HG03159 (cell line): ENCODE measurements at regions not wholly inside any gene's neighbourhood (a gene's known extent, or its start where the extent isn't known, plus 50 kb on each side); places are given as distances from the start of the nearest gene placed in this dataset.
"Not testable (repeated sequence)": the region's sequence is repeated elsewhere in the genome, so short reads cannot be mapped to it uniquely, and the experiment has no call there.

Source experiments
- ATAC-seq: cut with Tn5 transposase; IDR thresholded peaks from one replicate; pipeline ENCODE4 v1.9.1; 2021; ENCODE audit warnings: mild to moderate bottlenecking, moderate library complexity; ENCODE audit not compliant: unreplicated experiment

DNA sequence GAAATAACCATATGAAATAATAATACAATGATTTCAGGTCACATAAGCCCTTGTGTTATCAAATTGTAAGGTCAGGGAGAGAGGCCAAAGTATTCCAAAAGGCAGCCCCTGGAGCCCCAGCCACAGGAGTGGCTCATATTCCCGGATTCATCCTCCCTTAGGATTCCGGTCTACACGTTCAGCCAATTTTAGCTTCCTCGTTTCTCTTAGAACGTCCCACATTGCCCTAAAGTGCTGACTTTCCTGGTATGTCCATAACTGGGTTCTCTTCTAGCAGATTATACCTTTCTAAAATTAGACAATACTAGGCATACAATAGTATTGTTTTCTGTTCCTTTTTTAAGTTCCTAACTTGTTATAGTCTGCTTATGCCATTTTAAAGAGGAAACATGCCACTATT lies 192.7 kb upstream of the NOX3 start:
- ATAC-seq = no peak

DNA sequence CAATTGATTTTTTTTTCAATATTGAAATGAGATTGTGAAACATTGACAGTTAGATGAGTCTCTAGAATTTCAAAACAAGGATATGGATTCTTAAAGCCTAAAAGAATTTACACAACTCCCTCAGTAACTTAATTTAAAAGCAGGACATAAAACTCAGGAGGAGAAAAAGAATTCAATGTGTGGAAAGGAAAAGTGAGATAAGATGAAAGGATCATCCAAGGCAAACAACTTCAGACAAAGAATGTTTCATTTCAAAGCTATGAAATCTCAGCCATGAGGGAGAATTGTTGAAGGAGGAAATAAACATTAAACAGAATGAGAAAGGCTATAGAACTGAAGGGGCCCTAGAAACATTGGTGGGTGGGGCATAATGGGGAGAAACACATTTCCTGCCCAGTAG lies 191.7 kb upstream of the NOX3 start:
- no peak for ATAC-seq

DNA sequence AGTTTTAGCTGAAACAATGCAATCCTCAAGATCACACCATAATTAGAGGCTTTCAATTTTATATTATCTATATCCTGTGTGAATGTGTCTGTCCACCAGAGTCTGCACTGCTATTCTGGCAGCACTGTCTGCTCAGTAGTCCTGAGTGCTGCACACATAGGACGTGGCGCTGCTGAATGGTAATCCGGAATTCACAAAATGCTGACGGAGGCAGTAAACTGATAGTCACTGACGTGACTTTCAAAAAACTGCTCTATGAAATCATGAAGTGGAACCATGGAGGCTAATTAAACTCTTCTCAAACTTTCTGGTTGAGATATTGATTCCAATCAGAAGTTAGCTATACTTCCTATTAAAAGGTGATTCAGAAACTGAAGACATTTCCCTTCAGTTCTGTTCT lies 190.8 kb upstream of the NOX3 start:
- ATAC-seq = no peak

DNA sequence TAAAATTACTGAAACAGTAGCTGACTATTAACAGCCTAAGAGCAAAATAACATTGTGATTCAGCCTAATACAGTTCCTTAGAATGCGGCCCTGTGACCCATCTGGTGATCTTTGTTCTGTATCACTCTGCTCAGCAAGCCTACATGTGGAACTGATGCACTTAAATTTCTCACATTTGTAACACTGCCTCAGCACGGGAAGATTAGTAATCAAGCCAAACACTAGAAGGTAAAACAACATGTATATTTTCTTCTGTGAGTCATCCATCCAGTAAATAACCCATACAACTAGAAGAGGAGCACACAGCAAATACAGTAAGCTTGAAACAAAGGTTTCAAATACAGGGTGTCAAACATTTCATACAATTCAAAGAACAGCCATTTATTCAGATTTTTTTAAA lies 189.7 kb upstream of the NOX3 start:
- ATAC-seq = no peak

DNA sequence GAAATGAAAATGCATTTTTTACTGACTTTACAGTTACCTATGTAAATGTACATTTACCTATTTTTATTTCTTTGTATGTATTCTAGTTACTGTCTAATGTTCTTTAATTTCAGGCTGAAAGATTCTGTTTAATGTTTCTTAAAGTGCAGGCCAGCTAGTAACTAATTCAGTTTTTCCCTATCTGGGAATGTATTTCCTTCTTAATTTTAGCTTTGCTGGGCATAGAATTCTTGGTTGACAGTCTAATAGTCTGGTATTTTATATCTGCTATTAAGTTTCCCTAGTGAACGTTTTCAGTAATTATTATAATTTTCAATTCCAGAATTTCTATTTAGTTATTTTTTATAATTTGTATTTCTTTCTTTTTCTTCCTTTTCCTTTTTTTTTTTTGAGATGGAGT lies 186.0 kb upstream of the NOX3 start:
- no peak for ATAC-seq

DNA sequence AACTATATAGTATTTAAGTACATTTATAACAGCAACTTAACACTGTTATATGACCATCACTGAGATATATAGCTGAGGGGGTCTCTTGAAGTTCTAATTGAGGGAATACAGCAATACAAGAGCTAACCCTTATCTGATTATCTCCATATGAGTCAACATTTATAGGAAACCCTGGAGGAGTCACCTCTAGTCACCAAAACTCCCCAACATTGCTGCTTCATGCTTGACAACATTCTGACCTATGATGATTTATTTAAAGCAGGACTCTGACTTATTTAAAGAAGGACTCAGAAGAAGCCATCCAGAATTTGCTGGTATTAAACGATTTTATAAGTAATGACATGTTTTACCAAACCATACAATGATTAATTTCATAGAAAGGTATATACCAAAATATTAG lies 182.6 kb upstream of the NOX3 start:
- no peak for ATAC-seq

DNA sequence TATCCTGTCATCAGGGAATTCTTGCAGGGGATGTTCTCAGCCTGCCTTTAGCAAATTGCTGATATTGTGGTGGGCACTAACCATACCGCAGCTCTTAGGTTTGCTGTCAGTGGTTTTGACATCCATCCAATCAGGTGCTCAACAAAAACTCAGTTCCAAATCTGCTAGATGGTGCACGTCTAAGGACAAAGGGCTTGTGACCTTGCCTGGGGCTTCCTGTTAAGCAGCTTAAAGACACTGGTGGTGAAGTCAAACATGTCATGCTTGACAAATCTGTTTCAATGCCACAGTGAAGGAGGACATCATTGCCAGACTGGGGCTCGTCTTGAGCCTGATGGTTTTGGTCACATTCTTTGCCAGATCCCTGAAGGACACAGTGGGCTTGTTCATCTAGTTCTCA lies 179.8 kb upstream of the NOX3 start:
- no peak for ATAC-seq

DNA sequence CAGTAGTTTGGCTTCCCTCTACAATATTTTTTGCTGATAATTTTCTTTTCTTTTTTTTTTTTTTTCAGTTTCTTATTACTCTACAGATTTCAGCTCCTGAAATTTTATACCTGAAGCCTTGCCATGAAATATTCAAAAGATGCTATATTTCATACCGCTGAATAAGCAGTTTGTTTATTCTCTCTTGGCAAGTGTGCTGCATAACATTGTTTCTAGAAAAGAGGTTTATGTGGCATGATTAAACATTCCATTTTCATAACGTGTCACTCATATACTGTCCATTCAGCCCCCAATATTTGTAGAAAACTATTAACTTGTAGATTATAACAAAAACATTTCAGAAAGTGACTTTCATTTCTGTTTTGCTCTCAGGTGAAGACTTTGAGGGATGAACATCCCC lies 174.4 kb upstream of the NOX3 start:
- ATAC-seq = no peak

DNA sequence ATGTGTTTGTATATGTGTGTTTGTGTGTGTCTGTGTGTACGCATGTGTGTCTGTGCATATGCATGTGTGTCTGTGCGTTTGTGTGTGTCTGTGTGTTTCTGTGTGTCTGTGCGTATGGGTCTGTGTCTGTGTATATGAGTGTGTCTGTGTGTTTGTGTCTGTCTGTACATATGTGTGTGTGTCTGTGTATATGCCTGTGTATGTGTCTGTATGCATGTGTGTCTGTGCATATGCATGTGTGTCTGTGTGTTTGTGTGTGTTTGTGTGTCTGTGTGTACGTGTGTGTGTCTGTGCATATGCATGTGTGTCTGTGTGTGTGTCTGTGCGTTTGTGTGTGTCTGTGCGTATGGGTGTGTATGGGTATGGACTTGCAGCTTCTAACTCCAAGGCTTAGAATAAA lies 174.0 kb upstream of the NOX3 start:
- ATAC-seq = no peak

DNA sequence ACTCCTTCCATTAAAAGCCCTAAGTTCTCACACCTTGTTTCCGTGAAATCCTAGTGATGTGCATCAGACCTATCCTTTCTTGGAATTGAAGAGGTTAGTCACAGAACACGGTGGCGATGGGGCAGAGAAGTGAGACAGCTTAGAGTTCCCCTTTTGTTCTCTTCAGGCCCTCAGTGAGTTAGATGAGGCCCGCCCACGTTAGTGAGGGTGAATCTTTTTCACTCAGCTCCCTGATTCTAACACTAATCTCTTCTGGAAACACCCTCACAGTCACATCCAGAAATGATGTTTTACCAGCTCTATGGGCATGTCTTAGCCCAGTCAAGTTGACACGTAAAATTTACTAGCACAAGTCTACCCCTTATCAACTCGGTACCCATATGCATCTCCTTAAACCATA lies 172.7 kb upstream of the NOX3 start:
- peak; percentile 83 for ATAC-seq

DNA sequence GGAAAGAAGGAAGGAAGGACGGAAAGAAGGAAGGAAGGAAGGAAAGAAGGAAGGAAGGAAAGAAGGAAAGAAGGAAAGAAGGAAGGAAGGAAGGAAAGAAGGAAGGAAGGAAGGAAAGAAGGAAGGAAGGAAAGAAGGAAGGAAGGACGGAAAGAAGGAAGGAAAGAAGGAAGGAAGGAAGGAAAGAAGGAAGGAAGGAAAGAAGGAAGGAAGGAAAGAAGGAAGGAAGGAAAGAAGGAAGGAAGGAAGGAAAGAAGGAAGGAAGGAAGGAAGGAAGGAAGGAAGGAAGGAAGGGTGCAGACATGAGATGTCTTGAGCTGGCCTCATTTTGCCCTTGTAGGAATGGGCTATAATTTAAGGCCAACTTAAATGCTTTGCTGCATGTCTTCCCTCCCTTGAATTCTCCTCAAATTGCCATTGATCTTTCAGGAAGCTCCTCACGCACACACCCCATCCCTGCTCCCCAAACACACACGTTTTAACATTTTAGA lies 172.1 kb upstream of the NOX3 start:
- ATAC-seq = not testable (repeated sequence)

DNA sequence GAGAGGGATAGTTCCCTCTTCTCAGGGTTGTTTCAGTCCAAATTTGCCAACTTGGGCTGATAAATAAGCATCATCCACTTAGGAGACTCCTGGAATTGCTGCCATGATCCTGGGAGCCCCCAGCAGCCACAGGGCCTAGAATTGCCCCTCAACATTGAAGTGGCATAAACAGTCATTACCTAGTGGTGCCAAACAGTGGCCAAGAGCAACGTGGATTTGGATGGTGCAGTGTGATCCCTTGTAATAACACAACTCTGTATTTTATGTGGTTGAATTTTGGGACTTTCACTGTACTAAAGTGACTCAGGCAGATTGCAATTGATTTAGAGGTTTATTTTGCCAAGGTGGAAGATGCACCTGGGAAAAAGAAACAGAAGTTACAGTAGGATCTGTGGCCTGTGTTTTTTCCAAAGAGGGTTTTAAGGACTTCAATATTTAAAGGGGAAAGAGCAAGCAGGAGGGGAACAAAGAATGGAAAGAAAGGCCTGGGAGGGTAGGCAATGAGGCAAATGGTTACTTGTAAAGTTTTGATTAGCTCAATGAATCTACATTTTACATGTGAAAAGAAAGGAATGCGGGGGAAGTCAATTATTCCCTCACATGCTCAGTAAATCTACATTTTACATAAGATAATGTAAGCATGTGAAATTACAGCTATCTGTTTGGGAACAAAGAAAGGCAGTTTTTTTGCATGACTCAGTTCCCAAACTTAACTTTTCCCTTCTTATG lies 168.0 kb upstream of the NOX3 start:
- no peak for ATAC-seq

DNA sequence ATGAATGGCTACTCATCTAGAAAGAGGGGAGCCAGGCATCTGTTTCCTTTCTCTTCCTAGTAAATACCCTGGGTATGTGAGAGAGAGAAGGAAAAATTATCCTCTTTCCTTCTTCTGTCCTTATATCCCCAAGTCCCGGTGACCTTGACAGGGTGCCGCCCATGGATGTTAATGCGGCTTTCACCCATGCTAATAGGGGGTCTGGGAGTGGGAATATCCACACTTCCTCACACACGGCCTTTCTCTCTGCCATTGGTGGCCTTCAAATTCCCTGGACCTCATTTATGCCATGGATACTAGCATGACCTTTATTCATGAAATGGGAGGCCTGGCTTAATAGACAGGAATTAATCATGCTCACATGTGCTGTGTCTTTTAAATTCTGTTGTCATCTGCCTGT lies 159.0 kb upstream of the NOX3 start:
- ATAC-seq = no peak

DNA sequence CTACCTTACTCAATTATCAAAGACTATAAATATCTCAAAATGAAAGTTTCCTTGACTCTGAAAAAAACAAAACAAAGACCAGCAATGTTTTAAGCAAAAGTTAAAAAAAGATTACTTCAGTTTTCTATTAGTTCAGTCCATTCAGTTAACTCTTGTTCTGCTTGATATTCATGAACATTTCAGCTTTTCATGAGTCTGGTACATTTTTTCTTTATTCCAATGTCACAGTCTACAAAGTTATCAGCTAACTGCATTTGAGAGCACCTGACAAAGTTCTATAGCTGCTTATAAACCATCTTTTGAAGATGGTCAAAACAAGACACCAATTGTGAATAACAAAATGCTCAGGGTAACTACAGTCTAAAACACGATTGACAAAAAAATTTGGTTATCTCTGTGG lies 156.1 kb upstream of the NOX3 start:
- ATAC-seq = no peak

DNA sequence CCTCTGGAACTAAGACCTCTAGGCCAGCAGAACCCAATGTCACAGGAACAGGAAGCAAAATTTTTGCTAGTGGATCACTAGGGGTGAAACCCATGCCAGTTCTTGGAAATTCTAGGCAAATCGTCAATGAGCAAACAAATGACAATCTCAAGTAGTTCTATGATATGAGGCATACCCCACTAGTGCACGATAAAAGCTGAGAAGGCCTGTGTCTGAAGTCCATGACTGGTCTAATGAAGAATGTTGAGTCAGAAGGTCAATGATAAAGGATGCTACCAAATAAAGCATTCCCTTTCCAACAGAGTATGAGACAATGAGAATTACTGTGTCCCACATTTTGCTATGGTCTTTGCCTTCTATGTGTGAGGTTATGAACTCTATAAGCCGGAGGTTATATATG lies 149.4 kb upstream of the NOX3 start:
- no peak for ATAC-seq

DNA sequence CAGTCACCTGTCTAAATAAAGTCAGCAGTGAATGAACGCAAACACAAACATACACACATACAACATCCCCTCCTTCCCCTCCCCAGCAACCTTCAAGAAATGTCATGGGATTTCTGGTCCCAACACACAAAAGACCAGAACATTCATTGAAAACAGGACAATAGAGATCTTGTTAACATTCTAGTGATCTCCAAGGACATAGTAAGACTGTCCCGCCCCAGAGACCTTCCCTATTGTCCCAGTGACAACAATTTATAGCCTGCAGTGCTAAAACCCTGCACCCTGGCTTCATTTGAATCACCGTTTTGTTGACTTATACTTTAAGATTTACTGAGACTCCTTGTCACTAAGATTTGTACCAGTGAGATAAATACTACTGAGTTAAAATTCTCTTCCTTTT lies 143.9 kb upstream of the NOX3 start:
- ATAC-seq = no peak

DNA sequence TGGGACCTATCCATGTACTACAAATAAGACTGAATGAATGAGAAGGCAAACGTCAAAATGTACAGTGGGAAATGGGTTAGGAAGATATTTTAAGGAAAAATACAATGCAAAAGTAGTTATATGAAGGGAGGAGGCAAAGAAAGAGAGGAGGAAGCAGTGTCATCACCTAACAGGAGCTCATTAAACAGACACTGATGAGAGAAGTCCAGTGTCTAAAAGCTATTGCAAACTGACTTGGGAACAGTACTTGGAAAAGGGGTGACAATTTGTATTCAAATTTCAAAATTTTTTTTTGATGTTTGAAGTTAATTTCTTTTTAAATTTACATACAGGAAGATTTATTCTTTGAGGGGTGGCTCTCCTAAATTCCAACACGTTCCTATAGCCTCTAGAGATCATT lies 143.5 kb upstream of the NOX3 start:
- ATAC-seq = no peak

DNA sequence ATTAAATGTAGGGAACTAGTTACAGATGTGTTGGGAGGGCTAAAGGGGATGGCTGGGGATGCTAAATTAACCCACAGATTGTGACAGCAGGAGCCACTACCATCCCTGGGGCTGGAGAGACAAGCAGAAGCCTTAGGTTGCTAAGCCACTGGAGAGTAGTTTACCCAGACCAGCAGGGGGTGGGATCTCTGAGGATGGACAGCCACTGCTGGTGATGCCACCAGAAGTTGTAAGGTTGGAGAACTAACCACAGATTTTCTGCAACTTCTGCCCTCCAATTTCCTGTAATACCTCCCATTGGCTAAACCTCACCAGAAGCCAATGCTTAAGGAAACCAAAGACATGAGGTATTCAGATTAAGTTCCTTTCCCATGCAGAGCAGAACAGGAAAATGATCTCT lies 139.6 kb upstream of the NOX3 start:
- no peak for ATAC-seq

DNA sequence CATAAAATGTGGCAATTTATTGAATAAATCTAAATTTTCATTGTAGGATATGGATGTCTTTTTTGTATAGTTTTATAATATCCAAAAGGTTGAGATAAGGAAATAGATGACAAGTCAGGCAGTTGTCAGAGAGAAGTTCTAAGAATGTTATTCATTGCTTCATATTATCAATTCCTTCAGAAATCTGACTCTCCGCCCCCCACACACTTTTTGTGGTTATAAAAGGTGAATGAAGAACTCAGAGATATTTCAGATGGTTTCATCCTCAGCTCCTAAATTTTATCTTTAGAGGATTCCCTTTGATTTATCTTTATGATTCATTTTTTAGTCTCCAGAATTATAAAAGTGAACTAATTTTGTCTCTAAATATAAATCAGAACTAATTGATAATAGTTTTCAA lies 136.1 kb upstream of the NOX3 start:
- ATAC-seq = no peak

DNA sequence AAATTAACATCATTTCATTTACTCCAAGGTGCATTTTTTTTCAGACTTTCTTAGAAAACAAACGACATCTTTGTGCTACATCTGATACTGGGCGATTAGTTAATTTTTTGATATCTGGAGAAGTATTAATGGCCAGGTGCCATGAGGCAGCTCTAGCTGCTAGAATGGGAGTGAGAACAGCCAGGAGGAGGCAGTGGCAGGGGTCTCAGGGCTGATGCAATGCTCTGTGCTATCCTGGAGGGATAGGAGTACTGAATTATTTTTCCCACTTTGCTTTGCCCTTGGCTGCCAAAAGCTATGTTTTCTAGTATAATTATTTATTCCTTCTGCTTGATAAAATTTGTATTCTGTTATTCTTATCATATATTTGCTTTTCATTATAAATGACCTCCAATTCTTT lies 133.6 kb upstream of the NOX3 start:
- no peak for ATAC-seq

DNA sequence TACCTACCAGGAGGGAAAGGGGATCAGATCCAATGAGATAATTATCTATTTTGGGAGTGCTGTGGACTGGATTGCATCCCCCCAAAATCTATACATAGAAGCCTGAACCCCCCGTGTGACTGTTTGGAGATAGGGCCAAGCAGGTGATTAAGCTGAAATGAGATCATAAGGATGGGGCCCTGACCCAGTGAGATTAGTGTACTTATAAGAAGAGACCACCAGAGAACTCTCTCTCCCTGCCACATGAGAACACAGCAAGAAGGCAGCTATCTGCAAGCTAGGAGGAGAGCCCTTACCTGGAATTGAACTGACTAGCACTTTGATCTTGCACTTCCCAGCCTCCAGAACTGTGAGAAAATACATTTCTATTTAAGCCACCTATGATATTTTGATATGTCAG lies 132.2 kb upstream of the NOX3 start:
- ATAC-seq = no peak

DNA sequence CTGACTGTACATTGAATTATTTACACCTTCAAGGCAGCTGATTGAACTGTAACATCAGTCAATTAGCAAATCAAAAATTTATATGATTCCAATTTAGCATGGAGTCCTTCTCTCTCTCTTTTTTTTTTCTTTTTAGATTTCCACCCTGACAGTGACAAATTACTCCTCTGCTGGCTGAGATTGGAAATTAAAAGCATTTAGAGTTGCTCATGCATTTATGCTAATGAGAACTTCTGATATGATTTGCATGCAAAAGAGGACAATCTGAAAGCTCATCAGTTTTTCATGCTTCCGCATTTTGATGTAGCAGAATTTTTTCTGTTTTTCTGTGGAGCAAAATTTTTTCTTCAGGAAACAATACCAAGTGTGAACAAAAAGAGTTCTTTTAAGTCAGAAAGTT lies 130.5 kb upstream of the NOX3 start:
- ATAC-seq = no peak

DNA sequence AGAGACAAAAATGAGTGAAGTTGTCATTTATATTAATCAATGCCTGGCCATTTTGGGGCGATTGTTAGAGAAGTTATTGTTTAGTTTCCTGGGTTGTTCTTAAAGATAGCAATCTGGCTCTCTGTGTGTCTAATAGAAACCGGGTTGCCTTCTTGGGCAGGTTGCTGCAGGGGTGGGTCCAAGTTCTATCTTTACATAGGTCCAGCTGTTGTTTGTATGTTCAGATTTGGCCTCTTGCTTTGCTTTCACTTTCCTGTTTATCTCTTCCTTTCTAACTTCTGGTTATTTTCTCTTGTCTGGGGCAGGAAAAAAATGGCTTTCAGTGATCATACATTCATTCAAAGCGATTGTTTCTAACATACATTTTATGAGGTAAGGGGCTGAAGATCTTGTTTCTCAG lies 128.4 kb upstream of the NOX3 start:
- ATAC-seq = no peak
